ENCODE measurements at regions not wholly inside any gene's neighbourhood (a gene's known extent, or its start where the extent isn't known, plus 50 kb on each side); places are given as distances from the start of the nearest gene placed in this dataset.

DNA sequence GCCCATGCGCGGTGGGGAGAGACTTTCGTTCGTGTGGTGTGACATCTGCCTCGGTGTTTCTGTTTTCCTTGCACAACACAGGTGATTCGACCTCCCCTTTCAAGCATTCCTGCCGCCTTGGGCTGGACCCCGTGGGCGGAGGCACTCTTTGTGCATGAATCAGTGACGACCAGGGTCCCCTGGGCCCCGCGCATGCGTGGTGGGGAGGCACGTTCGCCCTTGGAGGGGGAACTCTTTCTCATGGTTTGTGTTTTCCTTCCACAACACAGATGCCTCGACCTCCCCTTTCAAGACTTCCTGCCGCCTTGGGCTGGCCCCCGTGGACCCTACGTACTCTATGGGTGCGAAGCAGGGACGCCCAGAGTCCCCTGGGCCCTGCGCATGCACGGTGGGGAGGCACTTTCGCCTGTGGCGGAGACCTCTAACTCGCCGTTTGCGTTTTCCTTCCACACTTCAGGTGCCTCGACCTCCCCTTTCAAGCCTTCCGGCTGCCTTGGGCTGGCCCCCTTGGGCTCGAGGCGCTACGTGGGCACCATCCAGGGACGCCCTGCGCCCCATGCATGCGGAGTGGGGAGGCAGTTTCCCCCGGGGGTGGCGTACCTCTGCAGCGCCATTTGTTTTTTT lies 340.9 kb downstream of the ALG10 start:
- WGBS (ENCODE audit: insufficient coverage, insufficient replicate concordance, low lambda C conversion rate, missing lambda C conversion rate): 57% methylated on average over 31 of the region's 39 CpGs
- ATAC-seq: no peak
- no peak overlapping the region for H3K4me3 ChIP-seq
- H3K9ac ChIP-seq (ENCODE audit: control insufficient read depth, insufficient read depth, low read length): no peak overlapping the region
- no peaks in the 10 kb centered on the region for H4K20me1 ChIP-seq (ENCODE audit: control insufficient read depth, insufficient read depth)
- no TSS peak for BruUV-seq (replicated peaks)
- FAIRE-seq: no peak
- in situ Hi-C loops (cut with MboI): loop anchor here (25.0 kb wide), 3 partner anchors 99 to 1601 kb away; partner anchors contain the start of gene YARS2
- no peak for DNase-seq (ENCODE audit: low read depth, low spot score)
- intact Hi-C loops (cut with micrococcal nuclease; ENCODE audit: unreplicated experiment): no loop called here
- TF ChIP-seq, protein P1, sequence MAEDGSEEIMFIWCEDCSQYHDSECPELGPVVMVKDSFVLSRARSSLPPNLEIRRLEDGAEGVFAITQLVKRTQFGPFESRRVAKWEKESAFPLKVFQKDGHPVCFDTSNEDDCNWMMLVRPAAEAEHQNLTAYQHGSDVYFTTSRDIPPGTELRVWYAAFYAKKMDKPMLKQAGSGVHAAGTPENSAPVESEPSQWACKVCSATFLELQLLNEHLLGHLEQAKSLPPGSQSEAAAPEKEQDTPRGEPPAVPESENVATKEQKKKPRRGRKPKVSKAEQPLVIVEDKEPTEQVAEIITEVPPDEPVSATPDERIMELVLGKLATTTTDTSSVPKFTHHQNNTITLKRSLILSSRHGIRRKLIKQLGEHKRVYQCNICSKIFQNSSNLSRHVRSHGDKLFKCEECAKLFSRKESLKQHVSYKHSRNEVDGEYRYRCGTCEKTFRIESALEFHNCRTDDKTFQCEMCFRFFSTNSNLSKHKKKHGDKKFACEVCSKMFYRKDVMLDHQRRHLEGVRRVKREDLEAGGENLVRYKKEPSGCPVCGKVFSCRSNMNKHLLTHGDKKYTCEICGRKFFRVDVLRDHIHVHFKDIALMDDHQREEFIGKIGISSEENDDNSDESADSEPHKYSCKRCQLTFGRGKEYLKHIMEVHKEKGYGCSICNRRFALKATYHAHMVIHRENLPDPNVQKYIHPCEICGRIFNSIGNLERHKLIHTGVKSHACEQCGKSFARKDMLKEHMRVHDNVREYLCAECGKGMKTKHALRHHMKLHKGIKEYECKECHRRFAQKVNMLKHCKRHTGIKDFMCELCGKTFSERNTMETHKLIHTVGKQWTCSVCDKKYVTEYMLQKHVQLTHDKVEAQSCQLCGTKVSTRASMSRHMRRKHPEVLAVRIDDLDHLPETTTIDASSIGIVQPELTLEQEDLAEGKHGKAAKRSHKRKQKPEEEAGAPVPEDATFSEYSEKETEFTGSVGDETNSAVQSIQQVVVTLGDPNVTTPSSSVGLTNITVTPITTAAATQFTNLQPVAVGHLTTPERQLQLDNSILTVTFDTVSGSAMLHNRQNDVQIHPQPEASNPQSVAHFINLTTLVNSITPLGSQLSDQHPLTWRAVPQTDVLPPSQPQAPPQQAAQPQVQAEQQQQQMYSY (CRISPR knock-in tag; IDR thresholded peaks at IDR 0.05): no peak
- TF ChIP-seq JUND (IDR thresholded peaks at IDR 0.05; ENCODE audit: low read depth, low read length) (no peak), PAX5 (IDR thresholded peaks at IDR 0.05; ENCODE audit: borderline replicate concordance, low read depth, low read length) (no peak), NKRF (conservative IDR thresholded peaks at IDR 0.05) (no peak), CEBPB (IDR thresholded peaks at IDR 0.05; ENCODE audit: borderline replicate concordance in 1 of 2, low read depth in 2 of 2, low read length in 2 of 2) (no peak), YY1 (IDR thresholded peaks at IDR 0.05; ENCODE audit: low read depth, low read length) (no peak), MTA2 (IDR thresholded peaks at IDR 0.05; ENCODE audit: low read depth) (no peak), ATF2 (IDR thresholded peaks at IDR 0.05; ENCODE audit: low read length) (no peak), SMC3 (IDR thresholded peaks at IDR 0.05; ENCODE audit: borderline replicate concordance, low read length) (no peak), ZNF24 (IDR thresholded peaks at IDR 0.05) (no peak), MEF2B (IDR thresholded peaks at IDR 0.05; ENCODE audit: partially characterized antibody, poor library complexity, severe bottlenecking) (no peak), MTA3 (IDR thresholded peaks at IDR 0.05; ENCODE audit: borderline replicate concordance, low read length) (no peak), KAT2A (conservative IDR thresholded peaks at IDR 0.05; ENCODE audit: control insufficient read depth, low read depth, low read length) (no peak), POLR2A (IDR thresholded peaks at IDR 0.05; ENCODE audit: low read depth, low read length) (no peak)
- TF ChIP-seq, protein P2, sequence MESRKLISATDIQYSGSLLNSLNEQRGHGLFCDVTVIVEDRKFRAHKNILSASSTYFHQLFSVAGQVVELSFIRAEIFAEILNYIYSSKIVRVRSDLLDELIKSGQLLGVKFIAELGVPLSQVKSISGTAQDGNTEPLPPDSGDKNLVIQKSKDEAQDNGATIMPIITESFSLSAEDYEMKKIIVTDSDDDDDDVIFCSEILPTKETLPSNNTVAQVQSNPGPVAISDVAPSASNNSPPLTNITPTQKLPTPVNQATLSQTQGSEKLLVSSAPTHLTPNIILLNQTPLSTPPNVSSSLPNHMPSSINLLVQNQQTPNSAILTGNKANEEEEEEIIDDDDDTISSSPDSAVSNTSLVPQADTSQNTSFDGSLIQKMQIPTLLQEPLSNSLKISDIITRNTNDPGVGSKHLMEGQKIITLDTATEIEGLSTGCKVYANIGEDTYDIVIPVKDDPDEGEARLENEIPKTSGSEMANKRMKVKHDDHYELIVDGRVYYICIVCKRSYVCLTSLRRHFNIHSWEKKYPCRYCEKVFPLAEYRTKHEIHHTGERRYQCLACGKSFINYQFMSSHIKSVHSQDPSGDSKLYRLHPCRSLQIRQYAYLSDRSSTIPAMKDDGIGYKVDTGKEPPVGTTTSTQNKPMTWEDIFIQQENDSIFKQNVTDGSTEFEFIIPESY (IDR thresholded peaks at IDR 0.05): no peak
- no peak overlapping the region for H3K4me2 ChIP-seq (ENCODE audit: control insufficient read depth, insufficient read depth)
- no peaks in the 10 kb centered on the region for H3K27me3 ChIP-seq (replicated peaks in 1 of 2; ENCODE audit: control insufficient read depth in 2 of 2, insufficient read depth in 2 of 2, low read length in 1 of 2)
- POLR2A ChIA-PET: no interaction called here
- RAD21 ChIA-PET (ENCODE audit: unreplicated experiment): no interaction called here
- no peak overlapping the region for H3K27ac ChIP-seq (ENCODE audit: control insufficient read depth, insufficient read depth)
- H3K36me3 ChIP-seq (ENCODE audit: control insufficient read depth in 2 of 2, insufficient read depth in 2 of 2, low read length in 1 of 2): no peaks in the 10 kb centered on the region
- SMC1A ChIA-PET (ENCODE audit: uncharacterized antibody, unreplicated experiment): no interaction called here
- no peaks in the 10 kb centered on the region; the same call in 2 of the 3 replicates for H3K9me3 ChIP-seq (replicated peaks; ENCODE audit: control insufficient read depth, insufficient read depth, low read length)
- H3K4me1 ChIP-seq (ENCODE audit: control insufficient read depth, insufficient read depth, low read length): no peaks in the 10 kb centered on the region
- no peaks in the 10 kb centered on the region for H3K79me2 ChIP-seq (ENCODE audit: control insufficient read depth, insufficient read depth, low read length)
- CTCF ChIA-PET: no interaction called here
- H2AFZ ChIP-seq (ENCODE audit: control insufficient read depth, low read depth, low read length): no peak overlapping the region
